ENCODE measurements at regions not wholly inside any gene's neighbourhood (a gene's known extent, or its start where the extent isn't known, plus 50 kb on each side); places are given as distances from the start of the nearest gene placed in this dataset.
"Not testable (repeated sequence)": the region's sequence is repeated elsewhere in the genome, so short reads cannot be mapped to it uniquely, and the experiment has no call there.

DNA sequence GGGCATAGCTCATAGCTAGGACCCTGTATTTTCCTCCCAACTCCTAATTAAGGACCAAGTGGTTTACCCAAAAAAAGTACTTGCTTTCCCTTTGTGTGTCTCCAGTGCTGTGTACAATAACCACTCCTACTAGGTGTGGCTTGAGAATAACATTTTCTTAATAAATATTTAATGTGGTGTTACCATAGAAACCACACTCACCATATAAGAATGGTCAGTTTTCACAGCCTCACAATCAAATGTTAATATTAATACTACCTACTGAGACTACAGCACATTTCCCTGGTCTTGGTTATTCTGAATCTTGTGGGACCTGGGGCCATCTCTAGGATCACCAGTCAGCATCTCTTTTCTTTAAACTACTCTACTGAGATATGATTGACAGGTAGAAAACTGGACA, 83.5 kb upstream of the BCAR3 start:
- TF ChIP-seq, protein P1, sequence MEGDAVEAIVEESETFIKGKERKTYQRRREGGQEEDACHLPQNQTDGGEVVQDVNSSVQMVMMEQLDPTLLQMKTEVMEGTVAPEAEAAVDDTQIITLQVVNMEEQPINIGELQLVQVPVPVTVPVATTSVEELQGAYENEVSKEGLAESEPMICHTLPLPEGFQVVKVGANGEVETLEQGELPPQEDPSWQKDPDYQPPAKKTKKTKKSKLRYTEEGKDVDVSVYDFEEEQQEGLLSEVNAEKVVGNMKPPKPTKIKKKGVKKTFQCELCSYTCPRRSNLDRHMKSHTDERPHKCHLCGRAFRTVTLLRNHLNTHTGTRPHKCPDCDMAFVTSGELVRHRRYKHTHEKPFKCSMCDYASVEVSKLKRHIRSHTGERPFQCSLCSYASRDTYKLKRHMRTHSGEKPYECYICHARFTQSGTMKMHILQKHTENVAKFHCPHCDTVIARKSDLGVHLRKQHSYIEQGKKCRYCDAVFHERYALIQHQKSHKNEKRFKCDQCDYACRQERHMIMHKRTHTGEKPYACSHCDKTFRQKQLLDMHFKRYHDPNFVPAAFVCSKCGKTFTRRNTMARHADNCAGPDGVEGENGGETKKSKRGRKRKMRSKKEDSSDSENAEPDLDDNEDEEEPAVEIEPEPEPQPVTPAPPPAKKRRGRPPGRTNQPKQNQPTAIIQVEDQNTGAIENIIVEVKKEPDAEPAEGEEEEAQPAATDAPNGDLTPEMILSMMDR (conservative IDR thresholded peaks at IDR 0.05; ENCODE audit: low read depth, low read length): no peak
- no peak for DNase-seq (ENCODE audit: low read depth)
- H3K4me3 ChIP-seq (ENCODE audit: low read length): no peak overlapping the region

DNA sequence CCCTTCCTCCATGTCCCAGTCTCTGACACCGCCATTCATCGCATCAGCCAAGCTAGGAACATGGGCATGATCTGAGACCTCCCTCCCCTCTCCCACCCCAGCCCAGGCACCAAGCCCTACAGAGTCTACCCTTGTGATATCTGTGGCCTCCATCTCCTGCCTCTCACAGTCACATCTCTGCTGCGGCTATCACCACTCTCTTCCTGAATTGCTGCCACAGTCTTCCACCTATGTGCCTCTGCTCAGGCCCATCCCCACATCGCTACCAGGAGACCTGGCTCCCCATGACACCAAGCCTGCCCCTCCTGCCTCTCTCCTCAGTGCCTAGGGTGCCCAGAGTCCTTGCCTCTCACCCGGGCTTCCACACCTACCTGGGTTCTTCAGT, 82.7 kb upstream of the BCAR3 start:
- TF ChIP-seq, protein P1 (conservative IDR thresholded peaks at IDR 0.05; ENCODE audit: low read depth, low read length): no peak
- no peak for DNase-seq (ENCODE audit: low read depth)

DNA sequence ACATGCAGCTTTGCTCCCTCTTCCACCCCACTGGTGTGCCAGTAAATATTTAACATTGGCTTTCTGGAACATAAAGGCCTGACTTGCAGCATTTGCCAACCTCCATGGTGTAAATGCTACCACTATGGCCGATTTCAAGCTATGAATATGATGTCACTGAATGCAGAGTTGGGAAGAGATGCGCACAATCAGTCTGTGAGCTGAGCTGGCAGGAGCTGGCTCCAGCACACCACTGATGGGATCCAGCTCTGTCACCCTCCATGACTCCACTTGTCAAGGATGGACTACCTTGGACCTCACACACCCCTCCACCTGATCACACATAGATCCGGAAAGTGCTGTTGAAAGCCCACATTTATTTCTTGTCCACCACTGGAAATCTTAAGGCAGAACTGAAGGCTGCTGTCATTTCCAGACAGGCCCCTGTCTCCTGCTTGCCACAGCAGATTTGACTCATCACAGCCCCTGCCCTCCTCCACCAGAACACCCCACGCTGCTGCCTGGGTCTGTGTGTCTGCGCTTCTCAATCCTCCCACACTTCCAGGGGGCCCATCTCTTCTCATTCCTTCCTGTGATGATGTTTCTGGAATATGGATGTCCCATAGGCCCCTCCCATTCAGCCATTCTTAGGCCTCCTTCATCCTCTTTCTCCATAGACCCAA, 82.2 kb upstream of the BCAR3 start:
- DNase-seq (ENCODE audit: low read depth): no peak
- TF ChIP-seq, protein P1 (conservative IDR thresholded peaks at IDR 0.05; ENCODE audit: low read depth, low read length): no peak

More for the DNA sequence above, 82.7 kb upstream of the BCAR3 start:
- H3K4me3 ChIP-seq (ENCODE audit: low read length): no peak overlapping the region

DNA sequence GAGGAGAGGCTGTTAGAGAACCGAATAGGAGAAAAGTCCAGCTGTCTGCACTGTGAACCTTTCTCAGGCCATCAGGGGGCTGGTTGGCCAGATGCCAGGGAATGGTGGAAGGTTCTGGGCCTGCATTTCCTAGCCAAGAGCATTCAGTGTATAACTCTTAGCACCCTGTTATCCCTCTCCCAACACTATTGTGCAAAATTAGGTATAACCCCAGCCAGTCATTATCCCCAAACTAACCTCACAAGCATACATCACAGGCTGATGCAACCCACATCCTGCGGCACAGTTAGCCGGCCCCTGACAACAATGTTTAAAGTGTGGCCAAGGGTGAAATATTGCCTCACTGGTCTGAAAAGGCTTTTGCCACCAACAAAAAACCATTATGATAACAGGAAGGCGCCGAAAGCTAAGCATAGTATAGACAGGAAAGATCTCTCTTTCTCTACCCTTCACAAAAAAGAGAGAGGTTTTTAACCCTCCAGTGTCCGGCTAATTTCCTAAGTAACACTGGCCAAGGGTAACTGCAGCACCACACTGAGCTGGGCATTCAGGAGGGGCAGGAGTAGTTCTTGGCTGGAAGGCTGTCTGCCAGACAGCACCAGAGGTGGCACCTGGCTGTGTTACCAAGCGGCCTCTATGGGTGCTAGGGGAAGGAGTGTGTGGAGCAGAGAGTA, 77.3 kb upstream of the BCAR3 start:
- H3K4me3 ChIP-seq (ENCODE audit: low read length): no peak overlapping the region
- DNase-seq (ENCODE audit: low read depth): no peak

More for the DNA sequence above, 82.2 kb upstream of the BCAR3 start:
- H3K4me3 ChIP-seq (ENCODE audit: low read length): no peak overlapping the region

DNA sequence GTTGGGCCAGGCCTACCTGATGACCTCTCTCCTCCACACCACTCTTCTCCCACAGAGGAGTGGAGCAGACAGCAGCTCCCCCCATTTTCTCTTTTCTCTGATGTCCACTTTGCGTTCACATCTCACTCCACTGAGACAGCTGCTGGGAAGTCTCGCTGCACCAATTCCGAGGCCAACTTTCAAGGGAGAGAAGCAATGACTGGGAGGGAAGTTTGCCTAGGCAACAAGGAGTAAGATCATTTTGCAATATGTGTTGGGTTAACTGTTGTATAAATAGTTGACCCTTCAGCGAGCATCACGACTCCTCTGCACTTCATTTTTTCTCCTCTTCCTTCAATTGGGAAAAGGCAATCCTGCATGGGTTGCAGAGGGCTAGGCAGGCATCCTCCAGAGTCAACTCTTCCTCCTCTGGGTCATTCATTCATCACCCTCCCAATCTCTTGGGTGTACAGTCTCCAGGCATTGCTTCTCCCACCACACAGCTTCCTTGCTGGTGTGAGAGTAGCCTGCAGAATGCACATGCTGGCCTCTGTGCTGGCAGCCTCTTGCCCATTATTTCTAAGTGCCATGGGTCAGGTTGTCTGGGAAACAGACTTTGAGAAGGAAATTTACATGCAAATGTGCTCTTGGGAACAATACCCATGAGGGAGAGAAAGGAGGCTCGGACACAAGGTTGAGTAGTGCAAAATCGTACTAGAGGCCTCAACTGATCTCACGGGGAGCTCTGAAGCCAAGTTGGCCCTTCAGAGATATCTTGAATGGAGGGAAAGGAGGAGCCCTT, 75.8 kb upstream of the BCAR3 start:
- TF ChIP-seq, protein P1 (conservative IDR thresholded peaks at IDR 0.05; ENCODE audit: low read depth, low read length): no peak
- no peak overlapping the region for H3K4me3 ChIP-seq (ENCODE audit: low read length)
- DNase-seq (ENCODE audit: low read depth): no peak

More for the DNA sequence above, 77.3 kb upstream of the BCAR3 start:
- TF ChIP-seq, protein P1 (conservative IDR thresholded peaks at IDR 0.05; ENCODE audit: low read depth, low read length): no peak

DNA sequence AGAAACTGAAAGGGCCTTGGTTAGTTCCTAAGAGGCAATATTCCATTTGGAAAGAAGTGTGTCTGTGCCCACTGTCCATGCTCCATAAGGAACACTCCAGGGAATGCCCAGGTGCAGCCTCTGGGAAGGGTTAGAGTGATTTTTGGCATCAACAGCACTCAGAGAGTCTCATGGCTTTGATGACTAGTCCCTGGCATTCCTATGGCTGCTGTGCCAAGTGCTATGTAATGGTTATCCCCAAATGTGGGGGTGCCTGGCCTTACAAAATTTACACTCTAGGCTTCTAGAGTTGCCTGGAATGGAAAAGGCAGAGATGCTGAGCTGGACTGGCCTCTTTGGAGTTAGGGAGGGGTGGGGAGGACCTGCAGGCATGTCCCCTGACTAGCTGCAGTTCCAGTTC, 75.0 kb upstream of the BCAR3 start:
- TF ChIP-seq, protein P1 (conservative IDR thresholded peaks at IDR 0.05; ENCODE audit: low read depth, low read length): no peak

DNA sequence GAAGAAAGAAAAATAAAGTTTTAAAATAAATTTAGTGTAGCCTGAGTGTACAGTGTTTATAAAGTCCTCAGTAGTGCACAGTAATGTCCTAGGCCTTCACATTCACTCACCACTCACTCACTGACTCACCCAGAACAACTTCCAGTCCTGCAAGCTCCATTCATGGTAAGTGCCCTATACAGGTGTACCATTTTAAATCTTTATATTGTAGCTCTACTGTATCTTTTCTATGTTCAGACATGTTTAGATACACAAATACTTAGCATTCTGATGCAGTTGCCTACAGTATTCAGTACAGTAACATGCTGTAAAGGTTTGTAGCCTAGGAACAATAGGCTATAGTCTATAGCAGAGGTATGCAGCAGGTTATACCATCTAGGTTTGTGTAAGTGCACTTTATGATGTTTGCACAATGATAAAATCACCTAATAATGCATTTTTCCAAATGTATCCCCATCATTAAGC, 73.6 kb upstream of the BCAR3 start:
- not testable (repeated sequence) for H3K4me3 ChIP-seq (ENCODE audit: low read length); DNase-seq (ENCODE audit: low read depth)

More for the DNA sequence above, 75.0 kb upstream of the BCAR3 start:
- DNase-seq (ENCODE audit: low read depth): no peak
- H3K4me3 ChIP-seq (ENCODE audit: low read length): no peak overlapping the region
